ENCODE measurements at regions not wholly inside any gene's neighbourhood (a gene's known extent, or its start where the extent isn't known, plus 50 kb on each side); places are given as distances from the start of the nearest gene placed in this dataset.

DNA sequence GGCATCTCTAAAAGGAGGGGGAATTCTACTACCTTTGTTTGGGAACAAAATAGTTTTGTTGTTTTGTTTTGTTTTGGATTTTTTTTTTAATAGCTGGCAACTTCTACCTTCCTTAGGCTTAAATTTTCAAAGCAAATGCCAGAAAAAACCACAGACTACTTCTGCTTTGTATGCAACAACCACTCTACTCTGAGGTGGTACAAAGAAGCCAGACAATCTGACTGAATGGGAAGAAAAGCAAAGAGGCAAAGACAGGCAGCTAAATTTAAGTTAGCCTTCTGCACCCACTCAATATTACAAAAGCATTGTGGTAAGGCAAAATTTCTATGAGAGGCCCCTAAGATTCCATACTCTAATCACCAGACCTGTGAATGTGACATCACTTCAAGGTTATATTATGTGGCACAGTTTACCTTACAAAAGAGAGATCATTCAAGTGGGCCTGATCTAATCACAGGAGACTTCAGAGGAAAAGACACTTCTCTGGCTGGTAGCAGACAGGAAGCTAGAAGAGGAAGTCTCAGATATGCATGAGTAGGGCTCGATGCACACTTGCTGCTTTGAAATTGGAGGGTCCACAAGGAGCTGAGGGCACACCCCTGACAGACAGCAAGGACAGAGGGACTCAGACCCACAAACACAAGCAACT lies 566.6 kb downstream of the RPS29 start:
- TF ChIP-seq, protein P1, sequence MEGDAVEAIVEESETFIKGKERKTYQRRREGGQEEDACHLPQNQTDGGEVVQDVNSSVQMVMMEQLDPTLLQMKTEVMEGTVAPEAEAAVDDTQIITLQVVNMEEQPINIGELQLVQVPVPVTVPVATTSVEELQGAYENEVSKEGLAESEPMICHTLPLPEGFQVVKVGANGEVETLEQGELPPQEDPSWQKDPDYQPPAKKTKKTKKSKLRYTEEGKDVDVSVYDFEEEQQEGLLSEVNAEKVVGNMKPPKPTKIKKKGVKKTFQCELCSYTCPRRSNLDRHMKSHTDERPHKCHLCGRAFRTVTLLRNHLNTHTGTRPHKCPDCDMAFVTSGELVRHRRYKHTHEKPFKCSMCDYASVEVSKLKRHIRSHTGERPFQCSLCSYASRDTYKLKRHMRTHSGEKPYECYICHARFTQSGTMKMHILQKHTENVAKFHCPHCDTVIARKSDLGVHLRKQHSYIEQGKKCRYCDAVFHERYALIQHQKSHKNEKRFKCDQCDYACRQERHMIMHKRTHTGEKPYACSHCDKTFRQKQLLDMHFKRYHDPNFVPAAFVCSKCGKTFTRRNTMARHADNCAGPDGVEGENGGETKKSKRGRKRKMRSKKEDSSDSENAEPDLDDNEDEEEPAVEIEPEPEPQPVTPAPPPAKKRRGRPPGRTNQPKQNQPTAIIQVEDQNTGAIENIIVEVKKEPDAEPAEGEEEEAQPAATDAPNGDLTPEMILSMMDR (IDR thresholded peaks at IDR 0.05) = no peak
- TF ChIP-seq POLR2A (IDR thresholded peaks at IDR 0.05) = no peak
